MM.1S (cell line): ENCODE measurements at regions not wholly inside any gene's neighbourhood (a gene's known extent, or its start where the extent isn't known, plus 50 kb on each side); places are given as distances from the start of the nearest gene placed in this dataset.

Source experiments
- CTCF ChIP-seq: fragments of 300-600 bp; sonication (generic); IDR thresholded peaks from 2 replicates; pipeline ENCODE4 v1.5.1; 2016; ENCODE audit warnings: antibody characterized with exemption, low read length, mixed read lengths
- EZH2 ChIP-seq: fragments of 300-600 bp; sonication (generic); optimal IDR thresholded peaks from 2 replicates; pipeline ENCODE3; 2017; ENCODE audit warnings: low read depth, mild to moderate bottlenecking, antibody characterized with exemption, low read length, mixed read lengths

GRCh38 chr10:126732868-126733267, 62.4 kb upstream of the C10orf90 start:
- TF ChIP-seq CTCF (no peak), EZH2 (no peak)
